K562 (cell line): ENCODE measurements at regions not wholly inside any gene's neighbourhood (a gene's known extent, or its start where the extent isn't known, plus 50 kb on each side); places are given as distances from the start of the nearest gene placed in this dataset.

Experiments
- NCOA6 ChIP-seq: fragments of 450-650 bp; IDR thresholded peaks from 2 replicates; pipeline ENCODE4 v1.6.1; 2017; ENCODE audit warnings: mild to moderate bottlenecking
- POLR2H ChIP-seq: IDR thresholded peaks from 2 replicates; pipeline ENCODE4 v1.6.1; 2016; ENCODE audit warnings: missing genetic modification characterization, low read depth, mild to moderate bottlenecking, control low read depth, missing compliant biosample characterization, moderate library complexity
- SRF ChIP-seq, 2 experiments: fragments of 250-450, 450-650 bp in 1 of 2; sonication (Bioruptor Pico) in 1 of 2; sonication (generic) in 1 of 2; formaldehyde crosslinking; IDR thresholded peaks; 2 replicates each; pipeline versions ENCODE4 v1.5.0 to v1.5.1; 2020 to 2022; ENCODE audit warnings: mild to moderate bottlenecking in 1 of 2, missing genetic modification reagents in 1 of 2
- TEAD1 ChIP-seq, 2 experiments: fragments of 450-650 bp in 1 of 2; sonication (generic) in 1 of 2; formaldehyde crosslinking; IDR thresholded peaks; 2 replicates each; pipeline versions ENCODE4 v1.4.0 to v1.8.0; 2020 to 2022; ENCODE audit warnings: mild to moderate bottlenecking in 2 of 2, missing genetic modification reagents in 1 of 2
- TF ChIP-seq, protein P1 (sequence below): fragments of 450-650 bp; IDR thresholded peaks from 2 replicates; pipeline ENCODE4 v1.6.1; 2016; ENCODE audit warnings: mild to moderate bottlenecking, moderate library complexity
- TF ChIP-seq, protein P2 (sequence below): fragments of 200-800 bp; sonication (Bioruptor generic); IDR thresholded peaks from 2 replicates; pipeline ENCODE4 v1.6.1; 2016; ENCODE audit warnings: missing genetic modification characterization, missing compliant biosample characterization
- TF ChIP-seq, protein P3 (sequence below), 2 experiments: fragments of 450-650 bp in 1 of 2; sonication (generic) in 1 of 2; formaldehyde crosslinking in 1 of 2; IDR thresholded peaks in 1 of 2; conservative IDR thresholded peaks in 1 of 2; 2 replicates each; pipeline versions ENCODE4 v1.6.1 to v1.8.1; 2016 to 2023; ENCODE audit warnings: mild to moderate bottlenecking in 2 of 2, moderate library complexity in 2 of 2, inconsistent platforms in 1 of 2, missing genetic modification reagents in 1 of 2

DNA sequence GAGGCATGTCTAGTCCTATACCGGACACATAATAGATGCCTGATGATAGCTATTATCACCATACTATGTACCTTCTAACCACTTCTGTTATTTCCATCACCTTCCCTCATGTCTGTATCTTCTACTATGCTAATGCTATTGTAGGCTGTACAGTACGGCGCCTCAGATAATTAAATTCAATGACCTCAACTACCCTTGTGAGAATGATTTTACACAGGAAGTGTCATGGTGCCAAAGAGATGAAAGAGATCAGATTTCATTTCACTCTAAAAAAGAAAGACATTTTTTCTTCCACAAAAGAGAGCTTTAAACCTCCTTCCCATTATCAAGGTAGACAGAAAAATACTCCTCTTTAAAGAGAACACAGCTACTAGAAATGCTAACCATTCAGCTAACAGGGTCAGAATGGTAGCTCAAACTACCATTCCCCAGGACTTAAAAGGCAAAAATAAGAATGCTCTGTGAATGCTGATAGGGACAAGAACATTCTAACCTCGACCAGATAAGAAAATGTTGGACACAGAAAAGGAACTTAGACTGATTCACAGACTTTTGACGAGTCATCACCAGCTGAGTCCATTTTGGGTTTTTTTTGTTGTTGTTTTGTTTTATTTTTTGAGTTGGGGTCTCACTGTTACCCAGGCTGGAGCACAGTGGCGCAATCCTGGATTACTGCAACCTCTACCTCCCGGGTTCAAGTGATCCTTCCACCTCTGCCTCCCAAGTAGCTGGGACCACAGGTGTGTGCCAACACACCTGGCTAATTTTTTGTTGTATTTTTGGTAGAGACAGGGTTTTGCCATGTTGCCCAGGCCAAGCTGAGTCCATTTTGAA is 99.2 kb upstream of the RAPGEF2 start (continued):
- TF ChIP-seq, protein P1, sequence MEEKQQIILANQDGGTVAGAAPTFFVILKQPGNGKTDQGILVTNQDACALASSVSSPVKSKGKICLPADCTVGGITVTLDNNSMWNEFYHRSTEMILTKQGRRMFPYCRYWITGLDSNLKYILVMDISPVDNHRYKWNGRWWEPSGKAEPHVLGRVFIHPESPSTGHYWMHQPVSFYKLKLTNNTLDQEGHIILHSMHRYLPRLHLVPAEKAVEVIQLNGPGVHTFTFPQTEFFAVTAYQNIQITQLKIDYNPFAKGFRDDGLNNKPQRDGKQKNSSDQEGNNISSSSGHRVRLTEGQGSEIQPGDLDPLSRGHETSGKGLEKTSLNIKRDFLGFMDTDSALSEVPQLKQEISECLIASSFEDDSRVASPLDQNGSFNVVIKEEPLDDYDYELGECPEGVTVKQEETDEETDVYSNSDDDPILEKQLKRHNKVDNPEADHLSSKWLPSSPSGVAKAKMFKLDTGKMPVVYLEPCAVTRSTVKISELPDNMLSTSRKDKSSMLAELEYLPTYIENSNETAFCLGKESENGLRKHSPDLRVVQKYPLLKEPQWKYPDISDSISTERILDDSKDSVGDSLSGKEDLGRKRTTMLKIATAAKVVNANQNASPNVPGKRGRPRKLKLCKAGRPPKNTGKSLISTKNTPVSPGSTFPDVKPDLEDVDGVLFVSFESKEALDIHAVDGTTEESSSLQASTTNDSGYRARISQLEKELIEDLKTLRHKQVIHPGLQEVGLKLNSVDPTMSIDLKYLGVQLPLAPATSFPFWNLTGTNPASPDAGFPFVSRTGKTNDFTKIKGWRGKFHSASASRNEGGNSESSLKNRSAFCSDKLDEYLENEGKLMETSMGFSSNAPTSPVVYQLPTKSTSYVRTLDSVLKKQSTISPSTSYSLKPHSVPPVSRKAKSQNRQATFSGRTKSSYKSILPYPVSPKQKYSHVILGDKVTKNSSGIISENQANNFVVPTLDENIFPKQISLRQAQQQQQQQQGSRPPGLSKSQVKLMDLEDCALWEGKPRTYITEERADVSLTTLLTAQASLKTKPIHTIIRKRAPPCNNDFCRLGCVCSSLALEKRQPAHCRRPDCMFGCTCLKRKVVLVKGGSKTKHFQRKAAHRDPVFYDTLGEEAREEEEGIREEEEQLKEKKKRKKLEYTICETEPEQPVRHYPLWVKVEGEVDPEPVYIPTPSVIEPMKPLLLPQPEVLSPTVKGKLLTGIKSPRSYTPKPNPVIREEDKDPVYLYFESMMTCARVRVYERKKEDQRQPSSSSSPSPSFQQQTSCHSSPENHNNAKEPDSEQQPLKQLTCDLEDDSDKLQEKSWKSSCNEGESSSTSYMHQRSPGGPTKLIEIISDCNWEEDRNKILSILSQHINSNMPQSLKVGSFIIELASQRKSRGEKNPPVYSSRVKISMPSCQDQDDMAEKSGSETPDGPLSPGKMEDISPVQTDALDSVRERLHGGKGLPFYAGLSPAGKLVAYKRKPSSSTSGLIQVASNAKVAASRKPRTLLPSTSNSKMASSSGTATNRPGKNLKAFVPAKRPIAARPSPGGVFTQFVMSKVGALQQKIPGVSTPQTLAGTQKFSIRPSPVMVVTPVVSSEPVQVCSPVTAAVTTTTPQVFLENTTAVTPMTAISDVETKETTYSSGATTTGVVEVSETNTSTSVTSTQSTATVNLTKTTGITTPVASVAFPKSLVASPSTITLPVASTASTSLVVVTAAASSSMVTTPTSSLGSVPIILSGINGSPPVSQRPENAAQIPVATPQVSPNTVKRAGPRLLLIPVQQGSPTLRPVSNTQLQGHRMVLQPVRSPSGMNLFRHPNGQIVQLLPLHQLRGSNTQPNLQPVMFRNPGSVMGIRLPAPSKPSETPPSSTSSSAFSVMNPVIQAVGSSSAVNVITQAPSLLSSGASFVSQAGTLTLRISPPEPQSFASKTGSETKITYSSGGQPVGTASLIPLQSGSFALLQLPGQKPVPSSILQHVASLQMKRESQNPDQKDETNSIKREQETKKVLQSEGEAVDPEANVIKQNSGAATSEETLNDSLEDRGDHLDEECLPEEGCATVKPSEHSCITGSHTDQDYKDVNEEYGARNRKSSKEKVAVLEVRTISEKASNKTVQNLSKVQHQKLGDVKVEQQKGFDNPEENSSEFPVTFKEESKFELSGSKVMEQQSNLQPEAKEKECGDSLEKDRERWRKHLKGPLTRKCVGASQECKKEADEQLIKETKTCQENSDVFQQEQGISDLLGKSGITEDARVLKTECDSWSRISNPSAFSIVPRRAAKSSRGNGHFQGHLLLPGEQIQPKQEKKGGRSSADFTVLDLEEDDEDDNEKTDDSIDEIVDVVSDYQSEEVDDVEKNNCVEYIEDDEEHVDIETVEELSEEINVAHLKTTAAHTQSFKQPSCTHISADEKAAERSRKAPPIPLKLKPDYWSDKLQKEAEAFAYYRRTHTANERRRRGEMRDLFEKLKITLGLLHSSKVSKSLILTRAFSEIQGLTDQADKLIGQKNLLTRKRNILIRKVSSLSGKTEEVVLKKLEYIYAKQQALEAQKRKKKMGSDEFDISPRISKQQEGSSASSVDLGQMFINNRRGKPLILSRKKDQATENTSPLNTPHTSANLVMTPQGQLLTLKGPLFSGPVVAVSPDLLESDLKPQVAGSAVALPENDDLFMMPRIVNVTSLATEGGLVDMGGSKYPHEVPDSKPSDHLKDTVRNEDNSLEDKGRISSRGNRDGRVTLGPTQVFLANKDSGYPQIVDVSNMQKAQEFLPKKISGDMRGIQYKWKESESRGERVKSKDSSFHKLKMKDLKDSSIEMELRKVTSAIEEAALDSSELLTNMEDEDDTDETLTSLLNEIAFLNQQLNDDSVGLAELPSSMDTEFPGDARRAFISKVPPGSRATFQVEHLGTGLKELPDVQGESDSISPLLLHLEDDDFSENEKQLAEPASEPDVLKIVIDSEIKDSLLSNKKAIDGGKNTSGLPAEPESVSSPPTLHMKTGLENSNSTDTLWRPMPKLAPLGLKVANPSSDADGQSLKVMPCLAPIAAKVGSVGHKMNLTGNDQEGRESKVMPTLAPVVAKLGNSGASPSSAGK: no peak; the same call in 1 of the 2 replicates
- TF ChIP-seq NCOA6: 0 out of 2 replicates have a peak, but pooled peaks have one; percentile 19
- TF ChIP-seq TEAD1 (CRISPR knock-in tag; IDR thresholded peaks at IDR 0.05): no peak; a peak in 1 of 4 replicates
- TF ChIP-seq, protein P2, sequence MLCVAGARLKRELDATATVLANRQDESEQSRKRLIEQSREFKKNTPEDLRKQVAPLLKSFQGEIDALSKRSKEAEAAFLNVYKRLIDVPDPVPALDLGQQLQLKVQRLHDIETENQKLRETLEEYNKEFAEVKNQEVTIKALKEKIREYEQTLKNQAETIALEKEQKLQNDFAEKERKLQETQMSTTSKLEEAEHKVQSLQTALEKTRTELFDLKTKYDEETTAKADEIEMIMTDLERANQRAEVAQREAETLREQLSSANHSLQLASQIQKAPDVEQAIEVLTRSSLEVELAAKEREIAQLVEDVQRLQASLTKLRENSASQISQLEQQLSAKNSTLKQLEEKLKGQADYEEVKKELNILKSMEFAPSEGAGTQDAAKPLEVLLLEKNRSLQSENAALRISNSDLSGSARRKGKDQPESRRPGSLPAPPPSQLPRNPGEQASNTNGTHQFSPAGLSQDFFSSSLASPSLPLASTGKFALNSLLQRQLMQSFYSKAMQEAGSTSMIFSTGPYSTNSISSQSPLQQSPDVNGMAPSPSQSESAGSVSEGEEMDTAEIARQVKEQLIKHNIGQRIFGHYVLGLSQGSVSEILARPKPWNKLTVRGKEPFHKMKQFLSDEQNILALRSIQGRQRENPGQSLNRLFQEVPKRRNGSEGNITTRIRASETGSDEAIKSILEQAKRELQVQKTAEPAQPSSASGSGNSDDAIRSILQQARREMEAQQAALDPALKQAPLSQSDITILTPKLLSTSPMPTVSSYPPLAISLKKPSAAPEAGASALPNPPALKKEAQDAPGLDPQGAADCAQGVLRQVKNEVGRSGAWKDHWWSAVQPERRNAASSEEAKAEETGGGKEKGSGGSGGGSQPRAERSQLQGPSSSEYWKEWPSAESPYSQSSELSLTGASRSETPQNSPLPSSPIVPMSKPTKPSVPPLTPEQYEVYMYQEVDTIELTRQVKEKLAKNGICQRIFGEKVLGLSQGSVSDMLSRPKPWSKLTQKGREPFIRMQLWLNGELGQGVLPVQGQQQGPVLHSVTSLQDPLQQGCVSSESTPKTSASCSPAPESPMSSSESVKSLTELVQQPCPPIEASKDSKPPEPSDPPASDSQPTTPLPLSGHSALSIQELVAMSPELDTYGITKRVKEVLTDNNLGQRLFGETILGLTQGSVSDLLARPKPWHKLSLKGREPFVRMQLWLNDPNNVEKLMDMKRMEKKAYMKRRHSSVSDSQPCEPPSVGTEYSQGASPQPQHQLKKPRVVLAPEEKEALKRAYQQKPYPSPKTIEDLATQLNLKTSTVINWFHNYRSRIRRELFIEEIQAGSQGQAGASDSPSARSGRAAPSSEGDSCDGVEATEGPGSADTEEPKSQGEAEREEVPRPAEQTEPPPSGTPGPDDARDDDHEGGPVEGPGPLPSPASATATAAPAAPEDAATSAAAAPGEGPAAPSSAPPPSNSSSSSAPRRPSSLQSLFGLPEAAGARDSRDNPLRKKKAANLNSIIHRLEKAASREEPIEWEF: peak; percentile 66; the same call in 1 of the 2 replicates
- peak; percentile 21 to 93; a peak in 2 of 4 replicates for TF ChIP-seq SRF (CRISPR knock-in tag; IDR thresholded peaks at IDR 0.05)
- peak; percentile 55; the same call in 1 of the 2 replicates for TF ChIP-seq POLR2H
- TF ChIP-seq, protein P3, sequence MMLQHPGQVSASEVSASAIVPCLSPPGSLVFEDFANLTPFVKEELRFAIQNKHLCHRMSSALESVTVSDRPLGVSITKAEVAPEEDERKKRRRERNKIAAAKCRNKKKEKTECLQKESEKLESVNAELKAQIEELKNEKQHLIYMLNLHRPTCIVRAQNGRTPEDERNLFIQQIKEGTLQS (IDR thresholded peaks at IDR 0.05): peak; percentile 36
- TF ChIP-seq, protein P3 (CRISPR knock-in tag; conservative IDR thresholded peaks at IDR 0.05): no peak
